ENCODE measurements at regions not wholly inside any gene's neighbourhood (a gene's known extent, or its start where the extent isn't known, plus 50 kb on each side); places are given as distances from the start of the nearest gene placed in this dataset.
"Not testable (repeated sequence)": the region's sequence is repeated elsewhere in the genome, so short reads cannot be mapped to it uniquely, and the experiment has no call there.

DNA sequence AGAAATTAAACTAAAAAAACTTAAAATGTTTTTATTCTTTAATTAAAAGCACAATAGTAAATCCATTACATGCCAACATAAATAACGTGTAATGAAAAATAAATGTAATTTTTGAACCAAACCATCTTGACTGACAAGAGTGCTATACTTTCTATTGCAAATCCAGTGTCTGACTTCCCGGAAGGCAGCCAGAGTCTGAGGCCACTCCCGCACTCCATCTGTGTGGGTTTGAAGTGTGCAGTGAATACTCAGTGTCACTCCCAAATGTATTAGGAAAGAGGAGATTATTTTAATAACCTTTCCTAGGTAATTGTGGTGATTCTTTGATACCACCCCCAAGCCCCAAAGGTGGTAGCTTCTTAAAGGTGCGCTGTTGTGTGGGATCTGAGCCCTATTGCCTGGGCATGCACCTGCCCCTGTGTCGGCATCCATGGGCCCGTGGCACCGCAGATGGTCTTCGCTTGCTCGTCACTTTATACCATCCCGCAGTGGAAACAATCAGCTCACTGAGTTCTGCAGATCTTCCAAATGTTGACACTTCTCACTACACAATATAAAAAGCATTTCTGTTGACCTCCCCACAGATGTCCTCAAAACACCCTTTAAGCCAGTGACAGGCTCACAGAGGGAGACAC lies 391.2 kb downstream of the THBS2 start:
- DNase-seq (ENCODE audit: low read depth in 2 of 2, low spot score in 1 of 2) = no peak

DNA sequence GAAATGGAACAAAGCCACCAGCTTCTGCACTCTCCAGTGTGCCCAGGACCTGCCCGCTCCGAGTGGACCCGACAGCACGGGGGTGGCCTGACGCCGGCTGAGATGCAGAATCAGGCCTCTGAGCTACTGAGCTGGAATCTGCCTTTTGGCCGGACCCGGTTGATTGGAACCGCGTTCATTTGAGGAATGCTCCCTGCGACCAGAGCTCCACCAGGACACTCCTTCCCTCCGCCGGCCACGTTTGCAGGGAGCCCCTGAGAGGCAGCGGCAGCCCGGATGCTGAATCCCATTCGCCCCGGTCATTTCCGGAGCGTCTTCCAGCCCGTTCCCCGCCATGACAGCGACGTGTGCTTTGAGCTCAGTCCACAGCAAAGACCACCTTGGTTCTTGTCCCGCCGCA lies 392.7 kb downstream of the THBS2 start:
- DNase-seq (ENCODE audit: low read depth in 2 of 2, low spot score in 1 of 2) = no peak

DNA sequence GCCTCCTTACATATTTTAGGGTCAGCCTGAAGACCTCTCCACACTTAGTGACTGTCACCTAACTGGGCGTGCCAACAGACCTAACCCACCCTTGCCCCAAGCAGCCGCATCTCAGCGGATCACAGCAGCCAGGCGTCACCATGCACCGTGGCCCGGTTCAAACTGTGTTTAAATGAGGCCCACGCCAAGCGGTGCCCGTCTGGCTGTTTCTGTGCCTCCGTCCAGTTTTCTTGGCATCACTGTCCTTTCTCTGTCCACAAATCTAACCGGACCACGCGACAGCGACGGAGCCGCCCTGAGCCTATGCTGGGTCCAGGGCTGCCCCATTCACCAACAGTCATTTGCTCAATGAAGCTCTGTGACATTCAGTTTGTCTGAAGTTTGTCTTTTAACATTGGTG lies 393.3 kb downstream of the THBS2 start:
- no peak for DNase-seq (ENCODE audit: low read depth in 2 of 2, low spot score in 1 of 2)

DNA sequence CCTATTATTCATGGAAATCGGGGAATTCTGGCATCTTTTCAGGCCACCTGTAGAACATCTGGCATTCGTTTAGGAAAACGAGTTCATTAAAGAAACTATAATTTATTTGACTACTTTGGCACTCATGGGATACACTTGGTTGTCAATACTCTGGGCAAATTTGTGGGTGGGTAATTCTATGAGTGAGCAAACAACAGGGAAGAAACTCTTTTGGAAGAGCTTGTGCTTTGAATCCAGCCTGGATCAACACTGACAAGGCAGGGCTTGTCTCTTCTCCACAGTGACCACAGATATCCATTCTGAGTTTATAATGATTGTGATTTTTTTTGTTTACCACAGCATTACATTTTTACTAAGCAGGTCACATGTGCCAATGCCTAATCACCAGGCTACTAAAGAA lies 394.7 kb downstream of the THBS2 start:
- DNase-seq (ENCODE audit: low read depth in 2 of 2, low spot score in 1 of 2) = no peak

DNA sequence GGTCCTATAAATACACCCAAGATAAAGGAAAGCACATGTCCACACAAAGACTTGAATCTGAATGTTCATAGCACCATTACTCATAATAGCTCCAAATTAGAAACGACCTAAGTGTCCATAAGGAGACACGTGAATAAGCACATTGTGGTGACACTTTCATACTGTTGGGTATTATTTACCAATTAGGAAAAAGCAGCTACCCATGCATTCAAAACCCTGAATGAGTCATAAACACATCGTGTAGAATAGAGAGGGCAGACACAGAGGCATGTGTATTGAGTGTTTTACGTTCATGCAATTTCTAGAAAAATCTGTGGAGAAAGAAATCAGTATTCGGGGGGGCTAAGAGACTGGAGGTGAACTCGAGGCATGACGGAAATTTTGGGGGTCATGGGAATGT lies 396.7 kb downstream of the THBS2 start:
- no peak for DNase-seq (ENCODE audit: low read depth in 2 of 2, low spot score in 1 of 2)

DNA sequence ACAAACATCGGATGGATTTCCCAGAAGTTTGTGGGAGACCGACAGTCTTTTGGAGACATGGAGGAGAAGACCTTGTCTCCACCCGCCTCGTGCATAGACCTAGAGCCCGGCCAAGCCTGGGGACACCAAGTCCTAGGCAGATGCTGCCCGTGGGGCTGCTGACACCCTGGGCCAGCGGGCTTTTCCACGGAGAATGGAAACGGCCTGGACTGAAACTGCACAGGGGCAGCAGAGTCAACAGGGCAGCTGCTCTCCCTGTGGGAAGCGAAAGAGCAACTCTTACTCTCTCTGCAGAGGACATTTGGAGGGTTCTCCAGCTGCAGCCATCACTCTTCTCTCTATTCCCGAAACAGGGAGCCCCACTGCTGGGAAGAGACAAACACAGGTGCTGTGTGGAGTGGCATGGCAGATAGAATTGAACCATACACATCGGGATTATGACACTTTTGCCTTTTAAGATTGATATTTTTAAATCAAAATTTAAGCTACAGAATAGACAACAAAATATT lies 401.2 kb downstream of the THBS2 start:
- DNase-seq (ENCODE audit: low read depth in 2 of 2, low spot score in 1 of 2) = no peak

DNA sequence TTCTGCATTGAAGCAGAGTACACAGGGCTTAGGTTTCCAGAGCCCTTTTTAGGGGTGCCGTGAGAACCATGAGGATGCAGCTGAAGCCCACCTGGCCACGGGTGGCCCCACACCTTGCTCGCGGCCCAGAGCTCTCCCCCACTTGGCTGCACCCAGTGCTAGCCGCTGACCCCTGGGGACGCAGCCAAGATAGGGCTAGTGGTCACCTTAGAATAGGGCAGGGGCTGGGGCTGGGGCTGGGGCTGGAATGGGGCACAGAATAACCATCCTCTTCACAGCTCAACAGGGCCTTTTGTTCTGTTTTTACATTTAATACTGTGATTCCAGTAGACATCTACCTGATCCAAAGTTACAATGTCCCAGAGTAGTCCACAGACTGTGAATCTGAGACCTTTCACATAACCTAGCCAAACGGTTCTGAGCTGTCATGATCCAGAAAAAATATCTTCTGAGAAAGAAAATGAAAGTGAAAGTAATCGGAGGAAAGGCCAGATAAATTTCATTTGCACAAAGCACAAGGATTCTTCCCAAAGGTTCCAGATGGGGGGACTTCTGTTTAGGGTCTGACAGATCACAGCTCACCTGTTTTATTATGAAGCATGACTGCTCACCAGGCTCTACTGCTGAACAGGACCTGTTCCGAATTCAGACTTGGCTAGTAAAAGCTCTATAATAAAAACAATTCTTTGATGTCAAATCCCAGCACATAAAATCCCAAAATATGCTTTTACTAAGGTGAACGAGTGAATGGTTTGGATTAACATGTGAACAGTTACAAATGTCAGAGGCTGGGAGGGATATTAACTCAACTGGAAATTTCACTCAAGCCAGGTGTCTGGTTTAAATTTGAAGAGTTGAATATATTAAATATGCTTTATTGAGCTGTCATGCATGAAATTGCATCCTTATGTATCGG lies 401.9 kb downstream of the THBS2 start:
- no peak for DNase-seq (ENCODE audit: low read depth in 2 of 2, low spot score in 1 of 2)

DNA sequence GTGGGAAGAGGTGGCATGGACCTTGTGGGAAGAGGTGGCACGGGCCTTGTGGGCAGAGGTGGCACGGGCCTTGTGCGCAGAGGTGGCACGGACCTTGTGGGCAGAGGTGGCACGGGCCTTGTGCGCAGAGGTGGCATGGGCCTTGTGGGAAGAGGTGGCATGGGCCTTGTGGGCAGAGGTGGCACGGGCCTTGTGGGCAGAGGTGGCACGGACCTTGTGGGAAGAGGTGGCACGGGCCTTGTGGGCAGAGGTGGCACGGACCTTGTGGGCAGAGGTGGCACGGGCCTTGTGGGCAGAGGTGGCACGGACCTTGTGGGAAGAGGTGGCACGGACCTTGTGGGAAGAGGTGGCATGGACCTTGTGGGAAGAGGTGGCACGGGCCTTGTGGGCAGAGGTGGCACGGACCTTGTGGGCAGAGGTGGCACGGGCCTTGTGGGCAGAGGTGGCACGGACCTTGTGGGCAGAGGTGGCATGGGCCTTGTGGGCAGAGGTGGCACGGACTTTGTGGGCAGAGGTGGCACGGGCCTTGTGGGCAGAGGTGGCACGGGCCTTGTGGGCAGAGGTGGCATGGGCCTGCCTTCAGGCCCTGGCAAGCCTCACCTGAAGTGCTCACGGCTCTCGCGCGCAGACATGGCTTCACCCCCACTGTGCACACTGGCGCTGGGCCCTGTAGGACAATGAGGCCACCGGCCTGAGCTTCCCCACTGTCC lies 403.5 kb downstream of the THBS2 start:
- not testable (repeated sequence) for DNase-seq (ENCODE audit: low read depth in 2 of 2, low spot score in 1 of 2)

DNA sequence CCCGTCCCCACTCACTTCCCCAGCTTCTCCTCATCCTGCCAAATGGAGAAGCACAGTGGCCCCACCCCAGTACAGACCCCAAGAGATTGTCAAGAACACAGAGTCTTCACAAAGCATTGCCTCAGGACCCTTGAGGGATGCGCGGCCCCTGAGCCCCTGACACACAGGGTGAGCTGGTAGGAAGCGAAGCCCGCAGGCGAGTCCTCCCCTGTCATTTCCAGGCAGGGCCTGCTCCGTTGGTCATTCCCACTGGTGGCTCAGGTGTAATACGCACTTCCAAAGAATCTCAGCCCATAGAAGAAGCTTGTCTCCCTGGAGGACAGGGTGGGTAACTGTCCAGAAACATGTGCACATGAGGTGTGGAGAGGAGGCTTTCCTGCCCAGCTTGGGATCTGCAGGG lies 404.2 kb downstream of the THBS2 start:
- no peak for DNase-seq (ENCODE audit: low read depth in 2 of 2, low spot score in 1 of 2)

DNA sequence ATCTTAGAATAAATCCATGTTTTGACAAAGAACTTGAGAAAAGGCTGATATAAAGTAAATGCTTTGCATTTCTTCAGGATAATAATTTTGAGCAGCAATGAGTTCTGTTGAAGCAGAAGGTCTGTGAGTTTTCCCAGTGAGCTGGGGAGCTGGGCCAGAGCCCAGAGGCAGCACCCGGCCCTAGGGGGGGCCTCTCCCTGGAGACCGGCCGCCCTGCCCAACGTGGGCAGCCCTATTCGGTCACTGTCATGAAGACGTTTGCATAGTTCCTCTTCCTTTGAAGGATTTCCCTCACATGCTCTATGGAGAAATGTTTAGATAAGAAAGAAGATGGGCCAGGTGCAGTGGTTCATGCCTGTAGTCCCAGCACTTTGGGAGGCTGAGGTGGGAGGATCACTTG lies 404.8 kb downstream of the THBS2 start:
- DNase-seq (ENCODE audit: low read depth in 2 of 2, low spot score in 1 of 2) = no peak

DNA sequence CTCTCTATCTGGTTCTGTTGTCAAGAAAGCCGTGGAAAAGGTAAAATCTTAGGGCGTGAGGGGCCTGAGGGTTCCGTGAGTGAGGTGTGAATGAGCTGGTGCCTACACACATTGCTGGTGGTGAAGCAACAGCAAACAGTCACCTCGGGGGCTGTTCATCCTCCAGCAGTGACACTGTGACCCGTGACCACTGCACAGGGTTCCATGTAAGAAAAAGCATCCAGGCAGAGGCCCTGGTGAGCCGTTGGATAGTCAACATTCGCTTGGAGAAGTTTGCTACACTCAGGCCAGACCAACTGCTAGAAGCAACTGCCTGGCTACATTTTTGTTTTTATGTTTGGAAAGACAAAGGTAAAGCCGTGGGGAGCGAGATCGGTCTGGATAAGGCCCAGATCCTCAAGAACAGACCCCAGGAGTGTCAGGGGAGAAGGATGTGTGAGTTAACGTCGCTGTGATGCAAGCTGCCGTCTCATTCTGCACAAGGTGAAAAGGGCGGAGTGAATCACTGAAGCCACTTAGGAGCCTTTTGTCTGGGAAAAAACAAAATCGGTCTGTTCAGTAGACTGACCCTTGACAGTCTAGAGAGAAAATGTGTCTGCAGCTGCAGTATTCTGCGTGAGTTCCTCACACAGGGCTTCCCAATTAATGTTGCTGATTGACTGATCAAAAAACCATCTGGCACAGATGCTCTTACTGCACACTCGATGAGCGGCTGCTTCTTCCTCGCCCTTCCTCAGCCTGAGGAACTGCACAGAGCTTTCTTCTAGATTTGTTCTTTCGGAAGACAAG lies 404.0 kb downstream of the SMOC2 start:
- DNase-seq (ENCODE audit: low read depth in 2 of 2, low spot score in 1 of 2) = no peak

DNA sequence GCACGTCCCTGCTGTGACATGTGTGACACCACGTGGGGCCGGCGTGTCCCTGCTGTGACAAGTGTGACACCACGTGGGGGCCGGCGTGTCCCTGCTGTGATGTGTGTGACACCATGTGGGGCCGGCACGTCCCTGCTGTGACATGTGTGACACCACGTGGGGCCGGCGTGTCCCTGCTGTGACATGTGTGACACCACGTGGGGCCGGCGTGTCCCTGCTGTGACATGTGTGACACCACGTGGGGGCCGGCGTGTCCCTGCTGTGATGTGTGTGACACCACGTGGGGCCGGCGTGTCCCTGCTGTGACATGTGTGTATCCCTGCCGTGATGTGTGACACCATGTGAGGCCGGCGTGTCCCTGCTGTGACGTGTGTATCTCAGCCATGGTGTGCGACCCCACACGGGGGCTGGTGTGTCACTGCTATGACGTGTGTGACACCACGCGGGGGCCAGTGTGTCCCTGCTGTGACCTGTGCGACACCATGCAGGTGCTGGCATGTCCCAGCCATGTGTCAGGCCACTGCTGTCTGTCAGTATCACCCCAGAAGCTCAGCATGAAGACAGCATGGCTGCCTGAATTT lies 401.7 kb downstream of the SMOC2 start:
- not testable (repeated sequence) for DNase-seq (ENCODE audit: low read depth in 2 of 2, low spot score in 1 of 2)

DNA sequence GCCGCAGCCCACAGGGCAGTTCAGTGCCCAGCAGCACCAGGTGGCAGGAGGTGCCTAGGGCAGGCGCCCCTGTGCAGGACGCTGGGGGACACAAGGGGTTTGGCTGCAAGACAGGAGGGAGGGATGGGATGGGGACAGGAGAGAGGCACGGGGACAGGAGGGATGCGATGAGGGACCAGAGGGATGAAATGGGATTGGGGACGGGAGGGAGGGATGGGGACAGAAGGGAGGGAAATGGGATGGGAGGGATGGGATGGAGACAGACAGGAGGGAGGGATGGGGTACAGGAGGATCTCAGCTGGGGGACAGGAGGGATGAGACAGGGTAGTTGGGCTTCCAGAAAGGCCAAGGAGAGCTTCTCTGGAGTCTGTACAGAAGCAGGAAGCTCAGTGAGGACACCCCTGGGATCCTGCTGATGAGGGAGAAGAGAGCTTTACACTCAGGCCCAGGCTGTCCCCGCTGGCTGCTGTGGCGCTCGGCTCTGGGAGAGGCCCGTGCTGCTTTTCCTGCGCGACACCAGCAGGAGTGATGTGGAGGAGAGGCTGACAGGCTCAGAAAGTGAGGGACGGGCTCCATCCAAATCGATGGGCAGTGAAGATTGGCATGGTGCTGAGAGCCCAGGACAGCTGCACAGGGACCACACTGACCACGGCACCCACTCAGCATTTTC lies 400.8 kb downstream of the SMOC2 start:
- DNase-seq (ENCODE audit: low read depth in 2 of 2, low spot score in 1 of 2) = no peak

DNA sequence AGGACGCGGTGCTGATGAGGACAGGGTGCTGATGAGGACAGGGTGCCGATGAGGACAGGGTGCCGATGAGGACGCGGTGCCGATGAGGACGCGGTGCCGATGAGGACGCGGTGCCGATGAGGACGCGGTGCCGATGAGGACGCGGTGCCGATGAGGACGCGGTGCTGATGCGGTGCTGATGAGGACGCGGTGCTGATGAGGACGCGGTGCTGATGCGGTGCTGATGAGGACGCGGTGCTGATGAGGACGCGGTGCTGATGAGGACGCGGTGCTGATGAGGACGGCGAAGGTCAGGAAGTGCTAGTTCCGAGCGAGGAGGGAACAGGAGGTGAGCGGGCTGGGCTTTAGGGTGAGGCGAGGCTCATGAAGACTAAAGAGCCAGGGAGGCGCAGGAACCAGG lies 399.9 kb downstream of the SMOC2 start:
- DNase-seq (ENCODE audit: low read depth in 2 of 2, low spot score in 1 of 2) = not testable (repeated sequence)

DNA sequence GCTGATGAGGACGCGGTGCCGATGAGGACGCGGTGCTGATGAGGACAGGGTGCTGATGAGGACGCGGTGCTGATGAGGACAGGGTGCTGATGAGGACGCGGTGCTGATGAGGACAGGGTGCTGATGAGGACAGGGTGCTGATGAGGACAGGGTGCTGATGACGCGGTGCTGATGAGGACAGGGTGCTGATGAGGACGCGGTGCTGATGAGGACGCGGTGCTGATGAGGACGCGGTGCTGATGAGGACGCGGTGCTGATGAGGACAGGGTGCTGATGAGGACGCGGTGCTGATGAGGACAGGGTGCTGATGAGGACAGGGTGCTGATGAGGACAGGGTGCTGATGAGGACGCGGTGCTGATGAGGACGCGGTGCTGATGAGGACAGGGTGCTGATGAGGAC lies 399.3 kb downstream of the SMOC2 start:
- DNase-seq (ENCODE audit: low read depth in 2 of 2, low spot score in 1 of 2) = not testable (repeated sequence)

DNA sequence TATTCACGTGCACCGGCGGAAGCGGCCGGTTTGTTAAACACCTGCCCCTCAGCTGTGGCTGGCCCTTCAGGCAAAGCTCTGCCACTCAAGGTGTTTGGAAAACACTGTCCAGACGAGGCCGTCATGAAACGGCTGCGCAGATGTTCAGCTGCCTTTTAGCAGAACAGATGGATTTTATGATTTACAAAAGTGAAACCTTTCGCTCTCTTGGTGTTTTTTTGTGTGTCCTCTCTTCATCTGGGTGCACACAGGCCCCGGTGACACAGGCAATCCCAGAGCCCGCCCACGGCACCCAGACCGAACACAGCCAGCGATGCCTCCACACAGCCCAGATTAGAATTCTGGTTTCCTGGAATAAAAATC lies 397.0 kb downstream of the SMOC2 start:
- DNase-seq (ENCODE audit: low read depth in 2 of 2, low spot score in 1 of 2) = no peak

DNA sequence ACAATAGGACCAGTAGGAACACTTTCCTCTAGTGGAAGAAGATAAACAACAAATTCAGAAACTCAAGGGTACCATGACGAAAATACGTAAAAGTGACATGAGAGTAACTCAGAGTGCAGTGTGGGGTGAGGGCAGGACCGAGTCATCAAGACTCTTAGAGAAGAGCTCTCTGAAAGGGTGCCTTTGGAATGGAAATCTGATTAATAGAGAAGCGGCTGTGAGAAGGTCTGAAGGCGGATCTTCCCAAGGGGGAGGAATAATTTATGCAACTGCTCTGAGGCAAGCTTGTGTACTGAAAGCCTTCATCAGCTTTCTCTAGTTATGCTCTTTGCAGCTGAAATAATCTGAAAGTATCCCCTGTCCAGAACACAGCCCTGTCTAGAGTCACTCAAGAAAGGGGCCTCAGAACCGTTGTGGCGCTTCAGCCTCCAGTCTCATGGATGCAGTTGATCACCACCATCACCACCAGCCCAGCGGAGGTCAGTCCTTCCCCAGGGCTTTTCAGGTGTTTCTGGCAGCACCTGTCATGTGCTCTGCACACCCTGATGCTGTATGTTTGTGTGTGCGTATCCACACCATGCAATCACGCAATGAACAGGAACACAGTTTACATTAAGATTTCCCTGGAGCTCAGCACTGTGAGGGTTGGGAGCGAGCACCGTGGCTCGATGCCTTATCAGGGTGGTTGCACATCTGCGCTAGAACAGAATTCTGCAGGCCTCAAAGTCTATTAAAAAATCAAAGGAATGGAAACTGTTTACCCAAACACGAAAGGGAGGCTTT lies 396.5 kb downstream of the SMOC2 start:
- DNase-seq (ENCODE audit: low read depth in 2 of 2, low spot score in 1 of 2) = no peak

DNA sequence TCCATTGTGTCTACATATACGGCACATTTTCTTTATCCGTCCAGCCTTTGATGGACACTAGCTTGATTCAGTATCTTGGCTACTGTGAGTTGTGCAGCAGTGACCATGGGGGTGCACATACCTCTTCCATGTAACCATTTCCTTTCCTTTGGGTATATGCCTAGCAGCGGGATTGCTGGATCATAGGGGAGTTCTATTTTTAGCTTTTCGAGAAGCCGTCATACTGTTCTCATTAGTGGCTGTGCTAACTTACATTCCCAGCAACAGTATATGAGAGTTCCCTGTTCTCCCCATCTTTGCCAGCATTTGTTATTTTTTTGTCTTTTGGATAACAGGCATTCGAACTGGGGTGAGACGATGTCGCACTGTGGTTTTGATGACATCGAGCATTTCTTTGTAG lies 395.0 kb downstream of the SMOC2 start:
- DNase-seq (ENCODE audit: low read depth in 2 of 2, low spot score in 1 of 2) = no peak

DNA sequence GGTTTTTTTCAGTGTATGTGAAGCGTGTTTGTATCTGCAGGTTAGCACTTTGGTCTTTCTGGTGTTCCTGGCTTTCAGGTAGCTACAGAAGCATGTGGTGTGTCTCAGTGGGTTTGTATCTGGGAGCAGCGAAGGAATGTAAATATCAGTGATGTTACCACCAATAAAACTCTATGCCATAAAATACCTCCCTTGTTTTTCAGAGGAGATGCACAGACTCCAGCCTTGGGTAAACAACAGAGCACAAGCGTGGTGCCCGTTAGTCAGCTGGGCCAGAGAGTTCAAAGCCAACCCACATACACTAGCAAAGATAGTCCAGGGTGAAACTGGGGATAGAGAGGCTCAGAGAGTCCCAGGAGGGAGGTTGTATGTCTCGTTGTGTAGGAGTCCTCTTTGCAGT lies 393.8 kb downstream of the SMOC2 start:
- no peak for DNase-seq (ENCODE audit: low read depth in 2 of 2, low spot score in 1 of 2)

Measured in stimulated activated CD8-positive, alpha-beta memory T cell treated with anti-CD3 and anti-CD28 coated beads, Interleukin-4, amount 100 ng/mL, for 4 hours (primary cell).